Astrocyte (in vitro differentiated cells and primary cell): ENCODE measurements at regions not wholly inside any gene's neighbourhood (a gene's known extent, or its start where the extent isn't known, plus 50 kb on each side); places are given as distances from the start of the nearest gene placed in this dataset.

ENCODE experiments used
- DNase-seq: peaks from one replicate; pipeline ENCODE4 v3.0.0-alpha.2; 2010; ENCODE audit warnings: low read depth
- FAIRE-seq: peaks from 2 replicates; lab custom pipeline; 2011; peaks lifted over from hg19 to GRCh38; lab: Jason Lieb, UNC
- H2AFZ ChIP-seq: 2 replicates; pipeline ENCODE4 v1.6.0; 2012; ENCODE audit warnings: low read depth, low read length, inconsistent platforms
- H3K27ac ChIP-seq: 2 replicates; pipeline ENCODE4 v1.5.1; 2011; ENCODE audit warnings: low read depth, low read length, inconsistent platforms
- H3K27me3 ChIP-seq: 2 replicates; pipeline ENCODE4 v1.6.0; 2011; ENCODE audit warnings: low read length, inconsistent platforms; ENCODE audit not compliant: insufficient read depth
- H3K36me3 ChIP-seq: 2 replicates; pipeline ENCODE4 v1.5.1; 2011; ENCODE audit warnings: low read length, inconsistent platforms; ENCODE audit not compliant: insufficient read depth
- H3K4me1 ChIP-seq: 2 replicates; pipeline ENCODE4 v1.5.1; 2011; ENCODE audit warnings: low read length, inconsistent platforms; ENCODE audit not compliant: insufficient read depth
- H3K4me2 ChIP-seq: 2 replicates; pipeline ENCODE4 v1.6.0; 2012; ENCODE audit warnings: low read length, inconsistent platforms
- H3K4me3 ChIP-seq: 2 replicates; pipeline ENCODE4 v1.5.1; 2011; ENCODE audit warnings: low read depth, mild to moderate bottlenecking, low read length, inconsistent platforms; ENCODE audit not compliant: insufficient read depth
- H3K79me2 ChIP-seq: 2 replicates; pipeline ENCODE4 v1.6.0; 2012; ENCODE audit warnings: mild to moderate bottlenecking, low read length, inconsistent platforms; ENCODE audit not compliant: insufficient read depth
- H3K9ac ChIP-seq: 2 replicates; pipeline ENCODE4 v1.6.0; 2012; ENCODE audit warnings: mild to moderate bottlenecking, low read length, inconsistent platforms
- H3K9me3 ChIP-seq: 2 replicates; pipeline ENCODE4 v1.5.1; 2012; ENCODE audit warnings: low read depth, mild to moderate bottlenecking, low read length, inconsistent platforms; ENCODE audit not compliant: insufficient read depth
- H4K20me1 ChIP-seq: 2 replicates; pipeline ENCODE4 v1.6.0; 2012; ENCODE audit warnings: low read length, inconsistent platforms; ENCODE audit not compliant: insufficient read depth
- H3K27ac Mint-ChIP-seq: one replicate; pipeline ENCODE4 v1.8.0; 2021; ENCODE audit warnings: mild to moderate bottlenecking, mixed read lengths; ENCODE audit not compliant: unreplicated experiment
- H3K27me3 Mint-ChIP-seq: one replicate; pipeline ENCODE4 v1.8.0; 2021; ENCODE audit warnings: low read depth, mixed read lengths; ENCODE audit not compliant: unreplicated experiment
- H3K36me3 Mint-ChIP-seq: one replicate; pipeline ENCODE4 v1.8.0; 2021; ENCODE audit warnings: low read depth, mixed read lengths; ENCODE audit not compliant: unreplicated experiment
- H3K4me1 Mint-ChIP-seq: one replicate; pipeline ENCODE4 v1.8.0; 2021; ENCODE audit warnings: low read depth, mixed read lengths; ENCODE audit not compliant: unreplicated experiment
- H3K4me3 Mint-ChIP-seq: one replicate; pipeline ENCODE4 v1.8.0; 2021; ENCODE audit warnings: mild to moderate bottlenecking, moderate library complexity, mixed read lengths; ENCODE audit not compliant: unreplicated experiment
- H3K9me3 Mint-ChIP-seq: one replicate; pipeline ENCODE4 v1.8.0; 2021; ENCODE audit warnings: mild to moderate bottlenecking, mixed read lengths; ENCODE audit not compliant: unreplicated experiment
- CTCF ChIP-seq: IDR thresholded peaks from 2 replicates; pipeline ENCODE4 v1.5.1; 2011; ENCODE audit warnings: low read depth, mild to moderate bottlenecking, inconsistent platforms, low read length, moderate library complexity; ENCODE audit not compliant: insufficient read depth
- EZH2 ChIP-seq: IDR thresholded peaks from 2 replicates; pipeline ENCODE4 v1.6.1; 2012; ENCODE audit warnings: mild to moderate bottlenecking, low read length, inconsistent platforms; ENCODE audit not compliant: insufficient read depth

- Histone ChIP-seq H3K4me1 (no peaks in the 10 kb centered on the region), H3K4me2 (no peak overlapping the region), H3K4me3 (no peak overlapping the region), H3K27me3 (peaks cover 3% of the 10 kb centered on the region), H2AFZ (no peak overlapping the region), H4K20me1 (no peaks in the 10 kb centered on the region), H3K36me3 (no peaks in the 10 kb centered on the region), H3K27ac (no peak overlapping the region), H3K9me3 (no peaks in the 10 kb centered on the region), H3K79me2 (no peaks in the 10 kb centered on the region), H3K9ac (no peak overlapping the region)
- H3K27me3 Mint-ChIP-seq = peaks cover 25% of the 10 kb centered on the region
- H3K4me3 Mint-ChIP-seq = no peak overlapping the region
- H3K36me3 Mint-ChIP-seq = no peaks in the 10 kb centered on the region
- H3K9me3 Mint-ChIP-seq = peaks cover 2% of the 10 kb centered on the region
- FAIRE-seq (no peak), DNase-seq (no peak)
- peaks cover under 1% of the 10 kb centered on the region for H3K4me1 Mint-ChIP-seq
- H3K27ac Mint-ChIP-seq = no peak overlapping the region
- no peak for TF ChIP-seq EZH2
- no peak for TF ChIP-seq CTCF
Measured at GRCh38 chr22:23410411-23410810, 169.7 kb downstream of the IGLL1 start.

- Histone ChIP-seq H3K4me3 (no peak overlapping the region), H4K20me1 (no peaks in the 10 kb centered on the region)
- peaks cover 25% of the 10 kb centered on the region for H3K27me3 Mint-ChIP-seq
Measured at GRCh38 chr22:23409976-23410375, 170.1 kb downstream of the IGLL1 start.

More at GRCh38 chr22:23409976-23410375, 170.1 kb downstream of the IGLL1 start:
- DNase-seq (no peak), FAIRE-seq (no peak)
- no peak overlapping the region for H2AFZ ChIP-seq
- Mint-ChIP-seq H3K4me3 (no peak overlapping the region), H3K9me3 (peaks cover 2% of the 10 kb centered on the region), H3K36me3 (no peaks in the 10 kb centered on the region), H3K4me1 (no peaks in the 10 kb centered on the region), H3K27ac (no peak overlapping the region)
- H3K4me1 ChIP-seq = no peaks in the 10 kb centered on the region
- H3K79me2 ChIP-seq = no peaks in the 10 kb centered on the region
- TF ChIP-seq EZH2 = no peak
- no peak for TF ChIP-seq CTCF
- no peak overlapping the region for H3K4me2 ChIP-seq
- H3K27ac ChIP-seq = no peak overlapping the region
- H3K36me3 ChIP-seq = no peaks in the 10 kb centered on the region
- no peak overlapping the region for H3K9ac ChIP-seq
- H3K9me3 ChIP-seq = no peaks in the 10 kb centered on the region
- H3K27me3 ChIP-seq = peaks cover 3% of the 10 kb centered on the region
